OCI-LY7 (cell line): ENCODE measurements at regions not wholly inside any gene's neighbourhood (a gene's known extent, or its start where the extent isn't known, plus 50 kb on each side); places are given as distances from the start of the nearest gene placed in this dataset.

Source experiments
- CTCF ChIP-seq: fragments of 200-600 bp; sonication (generic); conservative IDR thresholded peaks from 2 replicates; pipeline ENCODE4 v1.5.1; 2014; ENCODE audit warnings: mild to moderate bottlenecking, antibody characterized with exemption, low read length, moderate library complexity, mixed read lengths
- EZH2phosphoT487 ChIP-seq: fragments of 200-600 bp; sonication (generic); IDR thresholded peaks from 2 replicates; pipeline ENCODE4 v1.6.1; 2018; ENCODE audit warnings: low read depth, borderline replicate concordance, mild to moderate bottlenecking, mixed run types, antibody characterized with exemption, low read length, moderate library complexity, mixed read lengths

GRCh38 chr20:12555369-12555768, 453.4 kb upstream of the SPTLC3 start:
- TF ChIP-seq CTCF: no peak
- TF ChIP-seq EZH2phosphoT487: no peak
